SK-N-MC (cell line): ENCODE measurements at regions not wholly inside any gene's neighbourhood (a gene's known extent, or its start where the extent isn't known, plus 50 kb on each side); places are given as distances from the start of the nearest gene placed in this dataset.

Experiments
- EZH2 ChIP-seq: fragments of 200-600 bp; sonication (generic); IDR thresholded peaks from one replicate; pipeline ENCODE4 v1.6.1; 2017; ENCODE audit warnings: antibody characterized with exemption
- FOXP2 ChIP-seq: optimal IDR thresholded peaks from 2 replicates; pipeline ENCODE3; 2011; ENCODE audit warnings: mild to moderate bottlenecking, moderate library complexity; ENCODE audit not compliant: insufficient read depth; ENCODE audit errors: extremely low read length, control extremely low read depth
- POLR2AphosphoS5 ChIP-seq: IDR thresholded peaks from 2 replicates; pipeline ENCODE4 v1.6.1; 2012; ENCODE audit warnings: mild to moderate bottlenecking, low read depth, low read length, borderline replicate concordance

DNA sequence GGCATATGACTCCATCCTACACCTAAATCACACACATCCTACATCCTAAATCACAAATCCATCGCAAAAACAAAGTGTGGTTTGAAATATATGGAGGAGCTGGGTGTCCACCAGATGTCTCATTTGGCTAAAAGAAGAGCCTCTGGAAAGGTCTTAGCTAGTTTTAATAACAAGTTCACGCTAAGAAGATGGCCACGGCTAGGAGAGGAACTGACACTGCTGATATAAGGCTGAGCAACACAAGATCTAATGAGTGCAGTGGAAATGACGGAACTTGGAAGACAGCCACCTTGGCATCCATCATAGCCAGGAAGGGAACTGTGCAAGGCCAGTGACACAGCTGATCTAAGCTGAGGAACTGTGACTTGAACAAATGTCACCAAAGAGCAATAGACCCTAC lies 60.0 kb upstream of the AGAP1 start:
- TF ChIP-seq EZH2 = no peak
- no peak for TF ChIP-seq POLR2AphosphoS5
- TF ChIP-seq FOXP2 = no peak
